HepG2 (cell line): ENCODE measurements at regions not wholly inside any gene's neighbourhood (a gene's known extent, or its start where the extent isn't known, plus 50 kb on each side); places are given as distances from the start of the nearest gene placed in this dataset.

Source experiments
- ATAC-seq: fragments of 200-7000 bp; cut with Tn5 transposase; 3 replicates; pipeline ENCODE4 v1.9.1; 2020; ENCODE audit warnings: mild to moderate bottlenecking, moderate library complexity
- BruUV-seq: library from RNA; stranded (reverse); fragments of 400-500 nt; replicated peaks from 2 replicates; lab custom pipeline; 2021; lab: Mats Ljungman, UMichigan
- CTCF ChIA-PET: fragments of 300-600 bp; formaldehyde crosslinking; extraction: SDS; loops from one replicate; lab custom pipeline; 2021; ENCODE audit warnings: low total read pairs, inconsistent platforms, low intra/inter-chr PET ratio; lab: Yijun Ruan, JAX
- POLR2A ChIA-PET: fragments of 350-600 bp; sonication (Branson Sonifier 250); formaldehyde crosslinking; loops from one replicate; lab custom pipeline; 2020; ENCODE audit warnings: antibody characterized with exemption, inconsistent platforms; lab: Yijun Ruan, JAX
- DNase-seq: peaks from one replicate; pipeline ENCODE4 v3.0.0-alpha.2; 2015; ENCODE audit warnings: low spot score
- FAIRE-seq: peaks from 3 replicates; lab custom pipeline; 2011; peaks lifted over from hg19 to GRCh38; lab: Jason Lieb, UNC
- H2AFZ ChIP-seq: one replicate; pipeline ENCODE4 v1.6.1; 2011; ENCODE audit warnings: low read length, inconsistent platforms
- H3K27ac ChIP-seq: fragments of 300-600 bp; 3 replicates; pipeline ENCODE4 v1.8.0; 2011; ENCODE audit warnings: mixed run types, mild to moderate bottlenecking, mixed read lengths, low read length, inconsistent platforms; ENCODE audit not compliant: insufficient read depth; ENCODE audit errors: extremely low read length
- H3K27me3 ChIP-seq, 2 experiments: fragments of 200-600 bp in 1 of 2; 2 replicates in 1 of 2; 3 replicates in 1 of 2; pipeline versions ENCODE4 v1.6.0 to v1.8.0; 2011; ENCODE audit warnings: low read length in 2 of 2, mild to moderate bottlenecking in 2 of 2, moderate library complexity in 2 of 2, inconsistent platforms in 1 of 2; ENCODE audit not compliant: insufficient read depth in 2 of 2, control insufficient read depth in 1 of 2
- H3K36me3 ChIP-seq, 2 experiments: fragments of 200-600 bp in 1 of 2; replicated peaks in 1 of 2; 2 replicates in 1 of 2; 3 replicates in 1 of 2; pipeline versions ENCODE4 v1.5.1 to v1.8.0; 2011; ENCODE audit warnings: low read length in 2 of 2, inconsistent platforms in 1 of 2; ENCODE audit not compliant: insufficient read depth in 2 of 2, control insufficient read depth in 1 of 2
- H3K4me1 ChIP-seq: 2 replicates; pipeline ENCODE4 v1.5.1; 2012; ENCODE audit warnings: low read length, inconsistent platforms; ENCODE audit not compliant: insufficient read depth
- H3K4me2 ChIP-seq: 2 replicates; pipeline ENCODE4 v1.6.0; 2011; ENCODE audit warnings: low read depth, low read length, inconsistent platforms
- H3K4me3 ChIP-seq, 3 experiments: fragments of 200-600 bp in 1 of 3; sonication (generic), shearing (Covaris generic) in 1 of 3; replicated peaks in 1 of 3; 2 replicates each; pipeline ENCODE4 v1.5.1; 2011 to 2016; ENCODE audit warnings: low read length in 3 of 3, inconsistent platforms in 2 of 3, low read depth in 2 of 3, mild to moderate bottlenecking in 2 of 3, control low read depth in 1 of 3, mixed read lengths in 1 of 3; ENCODE audit not compliant: insufficient read depth in 1 of 3
- H3K79me2 ChIP-seq: one replicate; pipeline ENCODE4 v1.6.1; 2011; ENCODE audit warnings: low read length, inconsistent platforms; ENCODE audit not compliant: insufficient read depth
- H3K9ac ChIP-seq: 2 replicates; pipeline ENCODE4 v1.6.0; 2011; ENCODE audit warnings: mild to moderate bottlenecking, low read depth, low read length, inconsistent platforms; ENCODE audit not compliant: insufficient read depth
- H3K9me3 ChIP-seq: 2 replicates; pipeline ENCODE4 v1.5.1; 2012; ENCODE audit warnings: mild to moderate bottlenecking, low read length
- H4K20me1 ChIP-seq: 2 replicates; pipeline ENCODE4 v1.6.0; 2011; ENCODE audit warnings: inconsistent platforms, mild to moderate bottlenecking, low read length, moderate library complexity; ENCODE audit not compliant: insufficient read depth
- AFF4 ChIP-seq: sonication (generic); formaldehyde crosslinking; IDR thresholded peaks from 2 replicates; pipeline ENCODE4 v1.4.0; 2020; ENCODE audit warnings: missing genetic modification reagents
- CC2D1A ChIP-seq: sonication (generic); formaldehyde crosslinking; IDR thresholded peaks from 2 replicates; pipeline ENCODE4 v1.8.1; 2023; ENCODE audit warnings: mild to moderate bottlenecking, missing genetic modification reagents
- PHF8 ChIP-seq: sonication (generic); formaldehyde crosslinking; IDR thresholded peaks from 2 replicates; pipeline ENCODE4 v1.5.0; 2020; ENCODE audit warnings: missing genetic modification reagents
- POLR2AphosphoS5 ChIP-seq: IDR thresholded peaks from 2 replicates; pipeline ENCODE4 v1.6.1; 2012; ENCODE audit warnings: low read depth, low read length
- PRDM10 ChIP-seq: sonication (generic); formaldehyde crosslinking; IDR thresholded peaks from 2 replicates; pipeline ENCODE4 v1.4.0; 2020; ENCODE audit warnings: low read depth, missing genetic modification reagents
- ZNF598 ChIP-seq: sonication (generic); formaldehyde crosslinking; IDR thresholded peaks from 2 replicates; pipeline ENCODE4 v1.5.1; 2020; ENCODE audit warnings: mild to moderate bottlenecking, missing genetic modification reagents, borderline replicate concordance
- WGBS: methylation state at CpG from one replicate; pipeline ENCODE4 v1.1.6; 2017; ENCODE audit warnings: low lambda C conversion rate; 5-methylcytosine and 5-hydroxymethylcytosine counted together
- in situ Hi-C: cut with HindIII; loops from 2 replicates; pipeline ENCODE4 v1.10.0; 2017; ENCODE audit warnings: low pct_unique_long_range_greater_than_20kb; ENCODE audit not compliant: extremely low pct_ligation_motif_present
- intact Hi-C: fragments of 100-400 bp; cut with micrococcal nuclease; formaldehyde crosslinking; loops from one replicate; pipeline ENCODE4 v1.10.0; 2022; ENCODE audit not compliant: unreplicated experiment

- Histone ChIP-seq H3K4me2 (no peak overlapping the region), H2AFZ (no peak overlapping the region)
Measured at GRCh38 chr3:153293265-153293664, 131.2 kb downstream of the RAP2B start.

More at GRCh38 chr3:153293265-153293664, 131.2 kb downstream of the RAP2B start:
- H3K36me3 ChIP-seq, result no peaks in the 10 kb centered on the region
- no peaks in the 10 kb centered on the region for H4K20me1 ChIP-seq
- H3K9me3 ChIP-seq, result no peaks in the 10 kb centered on the region
- in situ Hi-C loops (no loop called here), intact Hi-C loops (loop anchor here (5.0 kb wide), 1 partner anchor 144 kb away; no protein-coding TSS in a partner anchor)
- H3K27me3 ChIP-seq, result no peaks in the 10 kb centered on the region
- H3K4me1 ChIP-seq, result no peaks in the 10 kb centered on the region
- no peak overlapping the region for H3K9ac ChIP-seq
- no peaks in the 10 kb centered on the region for H3K79me2 ChIP-seq
- WGBS, result 6% methylated on average over 5 of the region's 5 CpGs
- POLR2A ChIA-PET, result no interaction called here
- no peak for DNase-seq
- TF ChIP-seq PHF8 (CRISPR knock-in tag) (no peak), ZNF598 (no peak), CC2D1A (CRISPR knock-in tag) (no peak), POLR2AphosphoS5 (no peak), AFF4 (no peak), PRDM10 (CRISPR knock-in tag) (no peak)
- TF ChIP-seq, all 625 proteins: peak for 0
- no TSS peak for BruUV-seq
- CTCF ChIA-PET, result no interaction called here
- ATAC-seq (no peak), FAIRE-seq (no peak)
- Histone ChIP-seq H3K4me3 (no peak overlapping the region), H3K27ac (no peak overlapping the region)
